OCI-LY3 (cell line): ENCODE measurements at regions not wholly inside any gene's neighbourhood (a gene's known extent, or its start where the extent isn't known, plus 50 kb on each side); places are given as distances from the start of the nearest gene placed in this dataset.

Experiments used
- H2AFZ ChIP-seq: fragments of 200-600, 300-600 bp; shearing (Covaris generic); 2 replicates; pipeline ENCODE4 v1.6.0; 2014; ENCODE audit warnings: antibody characterized with exemption, low read depth, low read length
- H3K27ac ChIP-seq: fragments of 200-600, 300-600 bp; sonication (generic); 2 replicates; pipeline ENCODE4 v1.5.1; 2014; ENCODE audit warnings: mild to moderate bottlenecking, low read length, moderate library complexity, mixed read lengths
- H3K27me3 ChIP-seq: fragments of 200-600, 300-600 bp; sonication (generic); 2 replicates; pipeline ENCODE4 v1.6.1; 2014; ENCODE audit warnings: low read depth, low read length, mixed read lengths
- H3K36me3 ChIP-seq: fragments of 200-600, 300-600 bp; sonication (generic); replicated peaks from 2 replicates; pipeline ENCODE3; 2014; ENCODE audit warnings: low read depth, low read length, mixed read lengths
- H3K4me1 ChIP-seq: fragments of 300-600, 200-600 bp; sonication (generic); 2 replicates; pipeline ENCODE4 v1.6.1; 2014; ENCODE audit warnings: low read length, mixed read lengths
- H3K4me2 ChIP-seq: fragments of 200-600, 300-600 bp; sonication (generic); 2 replicates; pipeline ENCODE4 v1.6.1; 2014; ENCODE audit warnings: low read length, mixed read lengths
- H3K4me3 ChIP-seq: fragments of 300-600, 200-600 bp; sonication (generic); 2 replicates; pipeline ENCODE4 v1.5.1; 2014; ENCODE audit warnings: antibody characterized with exemption, mild to moderate bottlenecking, low read length, moderate library complexity
- H3K79me2 ChIP-seq: fragments of 300-600, 200-600 bp; shearing (Covaris generic); 2 replicates; pipeline ENCODE4 v1.6.1; 2014; ENCODE audit warnings: mild to moderate bottlenecking, low read length, mixed read lengths
- H3K9ac ChIP-seq: fragments of 300-600, 200-600 bp; shearing (Covaris generic); 2 replicates; pipeline ENCODE4 v1.6.0; 2014; ENCODE audit warnings: mild to moderate bottlenecking, low read length, moderate library complexity
- H3K9me3 ChIP-seq: fragments of 200-600, 300-600 bp; shearing (Covaris generic); 2 replicates; pipeline ENCODE4 v1.6.1; 2014; ENCODE audit warnings: low read length, mixed read lengths; ENCODE audit not compliant: insufficient read depth
- H4K20me1 ChIP-seq: fragments of 200-600, 300-600 bp; sonication (generic); 2 replicates; pipeline ENCODE4 v1.6.1; 2016; ENCODE audit warnings: low read length, mixed read lengths; ENCODE audit not compliant: insufficient read depth
- EZH2phosphoT487 ChIP-seq: fragments of 200-600 bp; shearing (Covaris generic); IDR thresholded peaks from 2 replicates; pipeline ENCODE4 v1.6.1; 2018; ENCODE audit warnings: antibody characterized with exemption, mixed run types, low read depth
- TF ChIP-seq, protein P1 (sequence below): fragments of 200-600, 300-600 bp; sonication (generic); IDR thresholded peaks from 2 replicates; pipeline ENCODE4 v1.5.1; 2014; ENCODE audit warnings: antibody characterized with exemption, low read length, low read depth

DNA sequence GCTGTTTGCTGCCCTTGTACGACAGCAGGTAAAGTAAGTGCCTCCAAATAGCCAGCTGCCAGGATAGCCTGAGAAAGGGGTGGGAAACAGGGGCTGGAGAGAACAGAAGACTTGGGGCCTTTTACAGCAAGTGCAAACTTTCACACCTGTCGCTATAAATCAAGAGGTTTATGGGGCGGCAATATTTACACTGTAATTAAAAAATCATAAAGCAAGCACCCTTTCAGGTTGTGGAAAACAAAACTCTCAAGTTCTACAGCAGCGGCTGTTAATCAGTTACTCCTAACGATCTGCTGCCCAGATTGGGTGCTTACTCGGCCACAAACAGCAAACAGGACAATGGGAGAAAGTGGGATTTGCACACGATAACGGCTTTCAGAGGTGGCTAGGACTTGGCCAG lies 359.5 kb upstream of the ETAA1 start:
- H3K27ac ChIP-seq = no peak overlapping the region
- no peaks in the 10 kb centered on the region for H3K79me2 ChIP-seq
- no peak overlapping the region for H3K4me3 ChIP-seq
- no peak overlapping the region for H2AFZ ChIP-seq
- H3K4me1 ChIP-seq = no peaks in the 10 kb centered on the region
- H3K36me3 ChIP-seq = no peaks in the 10 kb centered on the region
- H3K9ac ChIP-seq = no peak overlapping the region
- no peak overlapping the region for H3K4me2 ChIP-seq
- no peak for TF ChIP-seq EZH2phosphoT487
- TF ChIP-seq, protein P1, sequence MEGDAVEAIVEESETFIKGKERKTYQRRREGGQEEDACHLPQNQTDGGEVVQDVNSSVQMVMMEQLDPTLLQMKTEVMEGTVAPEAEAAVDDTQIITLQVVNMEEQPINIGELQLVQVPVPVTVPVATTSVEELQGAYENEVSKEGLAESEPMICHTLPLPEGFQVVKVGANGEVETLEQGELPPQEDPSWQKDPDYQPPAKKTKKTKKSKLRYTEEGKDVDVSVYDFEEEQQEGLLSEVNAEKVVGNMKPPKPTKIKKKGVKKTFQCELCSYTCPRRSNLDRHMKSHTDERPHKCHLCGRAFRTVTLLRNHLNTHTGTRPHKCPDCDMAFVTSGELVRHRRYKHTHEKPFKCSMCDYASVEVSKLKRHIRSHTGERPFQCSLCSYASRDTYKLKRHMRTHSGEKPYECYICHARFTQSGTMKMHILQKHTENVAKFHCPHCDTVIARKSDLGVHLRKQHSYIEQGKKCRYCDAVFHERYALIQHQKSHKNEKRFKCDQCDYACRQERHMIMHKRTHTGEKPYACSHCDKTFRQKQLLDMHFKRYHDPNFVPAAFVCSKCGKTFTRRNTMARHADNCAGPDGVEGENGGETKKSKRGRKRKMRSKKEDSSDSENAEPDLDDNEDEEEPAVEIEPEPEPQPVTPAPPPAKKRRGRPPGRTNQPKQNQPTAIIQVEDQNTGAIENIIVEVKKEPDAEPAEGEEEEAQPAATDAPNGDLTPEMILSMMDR = no peak
- no peaks in the 10 kb centered on the region for H3K27me3 ChIP-seq
- H3K9me3 ChIP-seq = no peaks in the 10 kb centered on the region
- H4K20me1 ChIP-seq = no peaks in the 10 kb centered on the region

DNA sequence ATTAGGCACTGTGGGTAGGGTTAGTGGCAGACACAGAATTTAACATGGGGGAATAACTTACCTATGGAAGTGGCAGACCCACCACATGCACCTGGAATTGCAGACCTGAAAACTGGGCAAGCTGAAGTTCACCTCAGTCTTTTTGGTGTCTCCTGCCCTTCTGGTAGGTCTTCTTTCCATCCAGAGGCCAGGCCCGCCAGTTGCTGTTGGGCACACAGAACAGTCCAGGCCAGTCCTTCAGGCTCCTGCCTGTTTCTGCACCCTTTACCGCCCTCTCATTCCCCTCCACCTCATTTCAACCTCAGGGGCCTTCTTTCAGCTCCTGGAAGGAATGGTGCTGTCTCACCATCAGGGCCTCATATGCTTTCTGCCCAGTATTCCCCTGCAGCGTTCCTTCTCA lies 358.9 kb upstream of the ETAA1 start:
- H3K36me3 ChIP-seq = no peaks in the 10 kb centered on the region

DNA sequence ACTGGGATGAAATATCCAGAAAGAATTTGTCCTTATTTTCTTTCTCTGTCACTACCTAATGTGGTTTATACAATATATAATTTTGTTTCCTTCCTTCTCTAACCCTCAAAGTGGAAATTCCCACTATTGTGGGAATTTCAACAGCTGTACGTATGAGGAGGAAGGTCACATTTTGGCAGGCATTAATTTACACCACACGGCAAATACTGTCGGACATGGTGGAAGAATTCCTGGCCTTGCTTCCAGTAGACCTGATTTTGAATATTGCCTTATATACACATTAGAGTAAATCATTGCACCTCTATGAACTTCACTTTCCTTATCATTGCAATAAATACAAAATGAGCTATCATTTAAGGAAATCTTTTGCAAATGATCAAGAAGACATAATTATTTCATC lies 358.1 kb upstream of the ETAA1 start:
- H3K36me3 ChIP-seq = no peaks in the 10 kb centered on the region
- TF ChIP-seq, protein P1 = no peak
- TF ChIP-seq EZH2phosphoT487 = no peak
- H3K9me3 ChIP-seq = no peaks in the 10 kb centered on the region
- H3K4me2 ChIP-seq = no peak overlapping the region
- H2AFZ ChIP-seq = no peak overlapping the region
- no peak overlapping the region for H3K9ac ChIP-seq
- no peaks in the 10 kb centered on the region for H3K4me1 ChIP-seq
- H3K27ac ChIP-seq = no peak overlapping the region
- H3K79me2 ChIP-seq = no peaks in the 10 kb centered on the region
- no peaks in the 10 kb centered on the region for H3K27me3 ChIP-seq
- no peaks in the 10 kb centered on the region for H4K20me1 ChIP-seq
- H3K4me3 ChIP-seq = no peak overlapping the region

More for the DNA sequence above, 358.9 kb upstream of the ETAA1 start:
- H3K4me3 ChIP-seq = no peak overlapping the region
- no peaks in the 10 kb centered on the region for H3K4me1 ChIP-seq
- H3K4me2 ChIP-seq = no peak overlapping the region
- no peaks in the 10 kb centered on the region for H3K79me2 ChIP-seq
- no peak overlapping the region for H3K27ac ChIP-seq
- H3K9me3 ChIP-seq = no peaks in the 10 kb centered on the region
- no peak for TF ChIP-seq EZH2phosphoT487
- TF ChIP-seq, protein P1 = no peak
- H2AFZ ChIP-seq = no peak overlapping the region
- H3K9ac ChIP-seq = no peak overlapping the region
- no peaks in the 10 kb centered on the region for H3K27me3 ChIP-seq
- no peaks in the 10 kb centered on the region for H4K20me1 ChIP-seq

DNA sequence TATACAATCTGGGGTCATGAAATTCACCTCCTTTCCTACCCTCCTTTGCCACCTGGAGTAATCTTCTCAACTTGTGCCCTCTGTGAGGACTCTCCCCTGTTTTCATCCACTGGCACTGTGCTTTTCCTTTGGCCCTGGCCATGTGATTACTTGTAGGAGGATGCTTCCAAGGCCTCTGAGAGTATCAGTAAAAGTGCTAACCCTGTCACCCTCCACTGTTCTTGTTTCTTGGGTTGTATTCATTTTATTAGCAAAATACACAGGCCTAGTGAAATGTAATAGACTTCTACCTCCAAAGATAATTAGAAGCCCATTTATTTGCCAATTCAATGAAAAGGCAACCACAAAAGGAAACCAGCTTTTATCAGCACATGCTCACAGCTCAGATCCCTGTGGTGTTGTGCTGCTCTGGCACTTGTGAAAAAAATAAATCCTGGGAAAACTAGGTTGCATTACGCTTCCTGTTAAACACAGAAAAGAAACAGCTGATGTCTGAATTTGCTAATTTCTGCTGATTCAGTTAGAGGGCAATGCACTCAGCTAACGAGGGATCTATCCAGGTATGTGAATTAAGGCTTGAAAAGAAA lies 357.5 kb upstream of the ETAA1 start:
- Histone ChIP-seq H3K9me3 (no peaks in the 10 kb centered on the region), H3K27ac (no peak overlapping the region)

More for the DNA sequence above, 357.5 kb upstream of the ETAA1 start:
- Histone ChIP-seq H4K20me1 (no peaks in the 10 kb centered on the region), H3K4me3 (no peak overlapping the region), H3K4me1 (no peaks in the 10 kb centered on the region), H3K27me3 (no peaks in the 10 kb centered on the region), H3K36me3 (no peaks in the 10 kb centered on the region), H3K9ac (no peak overlapping the region), H3K79me2 (no peaks in the 10 kb centered on the region), H3K4me2 (no peak overlapping the region), H2AFZ (no peak overlapping the region)
- no peak for TF ChIP-seq EZH2phosphoT487
- TF ChIP-seq, protein P1 = no peak
